ENCODE measurements at regions not wholly inside any gene's neighbourhood (a gene's known extent, or its start where the extent isn't known, plus 50 kb on each side); places are given as distances from the start of the nearest gene placed in this dataset.
A peak's percentile ranks its signal among the peaks of the same experiment; 100 is the strongest.

- no peak for DNase-seq
These were observed 519.2 kb downstream of the OTOL1 start for GRCh38 chr3:162015856-162016255.

DNA sequence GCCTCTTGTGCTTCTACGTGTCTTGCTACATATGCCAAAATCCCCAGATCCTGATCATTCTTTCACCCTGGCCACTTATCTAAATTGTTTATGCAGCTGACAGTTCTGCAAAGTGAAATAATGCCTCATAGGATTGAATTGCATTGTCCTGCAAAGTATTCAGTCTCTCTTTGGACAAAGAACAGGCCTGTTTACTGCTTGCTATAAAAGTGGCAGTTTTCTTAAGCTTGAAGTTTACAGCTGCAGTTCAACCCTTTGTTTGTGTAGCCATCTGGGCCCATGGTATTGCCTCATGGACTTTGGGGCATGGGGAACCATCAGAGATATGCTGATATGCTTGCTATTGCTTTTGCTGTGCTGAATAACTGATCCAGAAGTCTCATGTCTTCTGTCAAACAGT is 523.2 kb downstream of the OTOL1 start:
- DNase-seq: no peak

GRCh38 chr3:162021206-162021605 is 524.6 kb downstream of the OTOL1 start:
- DNase-seq: no peak

DNA sequence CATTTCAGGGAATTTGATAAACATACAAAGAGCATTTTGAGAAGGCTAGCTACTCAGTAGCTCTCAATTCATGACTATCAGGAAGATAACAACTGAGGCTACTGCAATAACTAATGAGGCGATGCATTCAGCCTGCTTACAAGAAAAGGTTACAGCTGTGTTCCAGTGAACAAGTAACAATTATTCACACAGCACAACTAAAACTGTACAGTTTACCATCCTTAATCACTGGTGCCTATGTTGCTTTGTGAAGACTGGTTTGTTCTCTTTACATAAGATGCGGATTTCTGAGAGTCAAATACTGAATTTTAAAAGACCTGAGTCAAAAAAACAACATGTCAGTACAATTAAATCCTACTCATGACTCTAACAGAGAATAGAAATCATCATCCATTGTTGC is 526.3 kb downstream of the OTOL1 start:
- no peak for DNase-seq

DNA sequence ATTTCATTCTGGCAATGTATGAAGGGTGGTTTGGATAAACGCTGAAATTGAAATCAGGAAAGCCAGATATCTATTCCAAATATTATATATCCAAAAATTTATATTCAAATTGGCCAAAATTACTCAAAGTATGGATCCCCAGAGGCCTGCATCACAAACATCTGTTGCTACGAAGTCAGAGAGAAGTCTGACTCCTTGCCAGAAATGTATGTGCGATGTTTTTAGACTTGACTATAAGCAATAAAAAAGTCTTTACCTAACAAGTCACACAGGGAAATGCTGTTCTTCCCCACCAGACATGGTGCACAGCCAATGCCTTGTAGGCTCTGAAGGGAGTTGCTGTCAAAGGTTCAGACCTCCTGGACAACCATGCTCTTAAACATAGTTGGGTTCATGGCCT is 533.1 kb downstream of the OTOL1 start:
- no peak for DNase-seq

DNA sequence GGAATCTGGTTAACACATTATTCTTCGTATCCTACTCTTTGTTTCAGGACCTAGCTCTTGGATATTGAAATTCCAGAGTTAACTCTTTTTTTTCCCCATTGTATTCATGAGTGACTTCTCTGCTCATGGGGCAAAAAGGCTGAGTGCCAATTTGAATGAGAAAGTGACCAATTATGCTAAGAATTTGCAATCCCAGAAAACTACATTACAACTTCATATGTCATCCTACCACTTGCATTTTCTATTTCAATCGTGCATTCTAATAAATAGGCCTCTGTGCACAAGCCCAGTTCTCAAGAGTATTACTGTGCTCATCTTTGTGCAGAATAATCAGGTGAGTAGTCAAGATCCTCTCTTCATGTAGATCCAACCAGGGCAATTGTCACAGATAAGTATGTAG is 537.8 kb downstream of the OTOL1 start:
- peak; percentile 87 for DNase-seq

GRCh38 chr3:162041622-162042021 is 545.0 kb downstream of the OTOL1 start:
- no peak for DNase-seq

GRCh38 chr3:162052636-162053035 is 556.0 kb downstream of the OTOL1 start:
- peak; percentile 26 for DNase-seq

DNA sequence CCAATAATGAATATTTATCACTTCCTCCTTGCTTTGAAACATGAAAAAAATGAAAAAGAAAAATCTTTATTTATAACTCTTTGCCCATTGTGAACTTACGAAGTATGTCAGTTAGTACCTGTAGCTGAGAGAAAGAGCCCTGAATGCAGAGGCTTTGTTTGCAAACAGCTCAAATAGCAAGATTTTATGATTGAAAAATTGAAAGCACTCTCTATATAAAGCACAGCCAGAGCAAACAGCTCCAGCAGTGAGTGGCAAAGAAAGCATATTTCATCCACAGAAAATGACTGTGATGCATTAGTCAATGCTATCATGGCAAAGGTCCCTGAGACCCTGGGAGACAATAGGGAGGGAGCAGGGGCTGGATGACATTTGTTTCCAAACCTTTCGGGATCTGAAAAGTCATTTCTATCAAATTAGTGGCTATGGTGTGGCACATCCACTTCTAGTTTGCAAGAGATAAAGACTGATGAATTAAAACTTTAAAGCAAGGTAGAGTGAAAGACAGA is 576.1 kb downstream of the OTOL1 start:
- peak; percentile 31 for DNase-seq

DNA sequence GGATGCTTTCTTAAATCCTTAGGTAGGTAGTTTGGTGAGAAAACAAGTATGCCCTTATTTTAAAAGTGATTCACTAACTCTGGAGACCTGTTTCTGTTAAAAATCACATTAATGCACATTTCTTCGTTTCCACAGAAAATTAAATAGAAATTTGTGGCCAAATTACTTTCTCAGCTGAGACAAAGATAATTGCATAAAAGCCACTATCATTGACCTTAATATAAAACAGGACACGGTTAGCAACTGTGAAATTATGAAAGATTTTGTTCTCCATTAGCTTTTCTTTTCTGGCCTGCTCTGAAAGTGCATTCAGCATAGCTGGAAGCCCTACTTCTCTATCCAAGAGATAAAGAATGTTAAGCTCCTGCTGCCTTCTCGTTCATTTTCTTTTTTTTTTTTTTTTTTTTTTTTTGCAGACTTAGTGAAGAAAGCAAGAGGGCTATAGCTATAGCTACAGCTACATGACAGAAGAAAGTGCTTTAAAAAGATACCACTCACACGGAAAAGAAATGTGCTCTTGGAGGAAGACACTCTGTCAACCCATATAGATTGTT is 576.9 kb downstream of the OTOL1 start:
- DNase-seq: no peak

- peak; percentile 40 for DNase-seq
These were observed 580.5 kb downstream of the OTOL1 start for GRCh38 chr3:162077108-162077507.

DNA sequence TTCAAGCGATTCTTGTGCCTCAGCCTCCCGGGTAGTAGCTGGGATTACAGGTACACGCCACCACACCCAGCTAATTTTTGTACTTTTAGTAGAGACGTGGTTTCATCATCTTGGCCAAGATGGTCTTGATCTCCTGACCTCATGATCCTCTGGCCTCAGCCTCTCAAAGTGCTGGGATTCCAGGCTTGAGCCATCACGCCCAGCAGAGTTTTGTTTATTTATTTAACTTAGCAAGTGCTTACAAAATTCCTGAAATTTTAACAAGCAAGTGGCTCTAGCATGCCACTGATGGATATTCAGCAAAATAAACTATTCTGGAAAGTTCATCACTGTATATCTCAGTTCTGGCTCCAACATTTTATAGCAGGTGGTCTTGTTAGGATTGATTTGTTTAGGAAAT is 585.9 kb downstream of the OTOL1 start:
- peak; percentile 6 for DNase-seq

DNA sequence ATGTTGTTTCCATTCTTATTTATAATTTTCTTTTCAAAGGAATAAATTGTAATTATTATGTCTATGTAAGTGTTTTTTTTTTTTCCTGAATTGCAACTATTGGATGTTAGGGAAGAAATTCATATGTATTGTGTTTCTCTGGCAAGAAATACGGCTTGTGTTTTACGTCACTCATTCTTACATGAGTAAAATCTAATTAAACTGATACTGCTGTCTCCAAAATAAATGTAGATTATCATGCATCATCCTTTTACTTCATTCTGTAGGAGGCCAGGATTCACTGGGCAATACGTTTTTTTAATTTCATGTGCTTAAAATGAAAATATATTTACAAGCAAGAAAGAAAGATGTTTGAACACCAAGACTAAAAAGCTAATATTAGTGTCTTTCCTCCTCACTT is 590.8 kb downstream of the OTOL1 start:
- no peak for DNase-seq

DNA sequence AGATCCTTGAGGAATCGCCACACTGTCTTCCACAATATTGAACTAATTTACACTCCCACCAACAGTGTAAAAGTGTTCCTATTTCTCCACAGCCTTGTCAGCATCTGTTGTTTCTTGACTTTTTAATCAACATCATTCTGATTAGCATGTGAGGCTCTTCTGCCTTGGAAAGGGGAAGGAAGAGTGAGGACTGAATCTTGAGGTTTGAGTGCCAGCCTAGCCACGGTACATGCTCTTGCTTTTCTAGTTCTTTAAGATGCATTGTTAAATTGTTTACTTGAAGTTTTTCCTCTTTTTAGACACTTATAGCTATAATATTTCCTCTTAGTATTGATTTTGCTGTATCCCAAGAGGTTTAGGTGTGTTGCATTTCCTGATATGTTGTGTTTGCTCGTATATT is 596.1 kb downstream of the OTOL1 start:
- DNase-seq: no peak

- DNase-seq: no peak
These were observed 597.7 kb downstream of the OTOL1 start for GRCh38 chr3:162094301-162094700.

GRCh38 chr3:162096874-162097273 is 600.3 kb downstream of the OTOL1 start:
- no peak for DNase-seq

GRCh38 chr3:162103808-162104207 is 607.2 kb downstream of the OTOL1 start:
- DNase-seq: no peak

DNA sequence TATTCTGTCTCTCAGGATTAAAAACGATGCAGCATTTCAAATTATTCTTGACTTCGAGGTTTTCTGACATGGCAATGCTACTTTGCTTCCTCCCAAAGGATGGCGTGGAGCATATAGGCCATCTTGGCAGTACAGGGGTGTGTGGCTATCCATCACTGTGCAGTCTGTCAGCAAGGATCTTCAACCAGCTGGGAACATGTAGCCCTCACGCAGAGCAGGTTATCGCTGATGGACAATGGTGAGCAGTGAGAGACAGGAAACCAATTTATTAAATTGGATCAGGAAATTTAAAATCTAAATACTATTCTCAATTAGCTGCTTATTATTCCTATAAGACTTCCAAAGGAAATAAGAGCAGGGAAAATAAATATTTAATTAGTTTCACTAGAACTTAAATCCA is 615.3 kb downstream of the OTOL1 start:
- no peak for DNase-seq

GRCh38 chr3:162112719-162113118 is 616.1 kb downstream of the OTOL1 start:
- DNase-seq: no peak

DNA sequence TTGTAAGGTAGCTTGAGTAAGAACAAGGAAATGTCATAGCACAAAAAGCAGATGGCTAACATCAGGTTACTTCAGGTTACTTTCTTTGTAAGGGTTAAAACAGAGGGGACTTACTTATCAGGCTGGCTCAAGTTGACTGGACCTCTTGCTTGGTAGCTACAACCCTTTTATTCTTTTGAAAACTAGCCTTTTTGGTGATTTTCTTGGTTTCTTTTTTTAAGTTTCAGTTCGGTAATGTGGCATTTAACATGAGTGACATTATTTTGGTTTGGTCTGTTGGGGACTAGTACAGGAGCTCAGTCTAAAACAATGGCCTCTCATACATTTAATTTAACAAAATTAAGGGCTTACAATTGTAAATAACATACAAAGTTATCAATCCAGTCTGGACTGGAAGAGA is 621.4 kb downstream of the OTOL1 start:
- no peak for DNase-seq

GRCh38 chr3:162119651-162120050 is 623.0 kb downstream of the OTOL1 start:
- no peak for DNase-seq

DNA sequence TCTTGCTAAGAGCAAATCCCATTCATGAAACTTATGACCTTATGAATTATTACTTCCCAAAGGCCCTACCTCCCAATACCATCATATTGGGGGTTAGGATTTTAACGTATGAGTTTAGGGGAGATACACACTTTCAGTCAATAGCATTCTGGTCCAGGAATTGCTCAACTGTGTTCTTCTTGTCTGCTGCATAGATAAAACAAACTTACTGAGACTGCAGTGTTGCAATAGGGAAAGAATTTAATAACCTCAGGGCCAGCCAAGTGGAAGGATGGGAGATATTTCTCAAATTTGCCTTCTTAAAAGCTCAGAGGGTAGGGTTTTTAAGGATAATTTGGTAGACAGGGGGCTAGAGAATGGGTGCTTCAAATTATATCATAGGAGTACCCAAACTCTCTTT is 625.8 kb downstream of the OTOL1 start:
- no peak for DNase-seq

GRCh38 chr3:162125790-162126189 is 629.2 kb downstream of the OTOL1 start:
- DNase-seq: no peak

DNA sequence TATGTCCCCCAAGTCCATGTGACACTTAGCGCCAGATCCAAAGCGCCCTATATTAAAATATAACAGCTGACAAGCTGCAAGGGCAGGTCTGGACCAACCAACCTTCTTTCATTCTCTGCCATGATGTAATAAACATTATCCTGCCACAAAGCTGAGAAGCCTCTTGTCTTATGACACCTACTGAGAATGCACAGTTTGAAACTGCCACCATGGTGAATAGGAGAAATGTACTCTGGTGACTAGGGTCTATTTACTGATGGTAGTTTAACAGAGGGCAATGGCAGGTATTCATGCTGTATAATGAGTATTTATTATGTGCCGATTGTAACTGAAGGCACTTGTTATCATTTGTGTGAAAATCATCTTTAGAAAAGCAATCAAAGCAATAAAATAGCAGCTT is 634.0 kb downstream of the OTOL1 start:
- no peak for DNase-seq

DNA sequence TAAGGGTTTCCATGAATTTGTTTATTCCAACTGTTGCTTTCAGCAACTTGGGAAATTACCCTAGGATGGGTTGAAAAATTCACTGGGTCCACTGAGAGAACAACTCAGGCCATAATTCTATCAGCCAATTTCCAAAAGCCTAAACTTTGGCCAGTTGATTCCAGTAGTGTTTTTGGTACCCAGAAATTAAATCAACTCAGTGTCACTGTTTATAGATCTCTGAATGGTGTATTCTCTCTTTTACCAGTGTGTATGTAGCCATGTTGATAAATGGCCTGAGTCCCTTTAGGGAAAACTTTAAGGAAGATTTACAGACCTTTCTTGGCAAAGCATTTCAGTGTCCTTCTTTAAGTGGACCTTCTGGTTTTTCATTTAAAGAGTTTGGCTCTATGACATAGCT is 636.4 kb downstream of the OTOL1 start:
- no peak for DNase-seq

All from fibroblast of skin of scalp (primary cell).